Central memory CD8-positive, alpha-beta T cell (primary cell): ENCODE measurements at regions not wholly inside any gene's neighbourhood (a gene's known extent, or its start where the extent isn't known, plus 50 kb on each side); places are given as distances from the start of the nearest gene placed in this dataset.

Experiments used
- ATAC-seq: fragments of 150-1000 bp; cut with Tn5 transposase; replicated peaks from 2 replicates; pipeline ENCODE4 v1.10.0; 2022; ENCODE audit warnings: mild to moderate bottlenecking, moderate FRiP score, moderate number of reproducible peaks; ENCODE audit not compliant: poor library complexity, severe bottlenecking; ENCODE audit errors: extremely low read depth
- DNase-seq, 2 donors: peaks; one replicate each; pipeline ENCODE4 v3.0.0; 2021; ENCODE audit warnings: low spot score in 2 of 2
- H3K27ac Mint-ChIP-seq: one replicate; pipeline ENCODE4 v1.8.0; 2022; ENCODE audit warnings: low read depth, mild to moderate bottlenecking, moderate library complexity, mixed read lengths
- H3K27me3 Mint-ChIP-seq: one replicate; pipeline ENCODE4 v1.8.0; 2022; ENCODE audit warnings: mixed read lengths
- H3K36me3 Mint-ChIP-seq: one replicate; pipeline ENCODE4 v1.8.0; 2022; ENCODE audit warnings: mild to moderate bottlenecking, moderate library complexity, mixed read lengths; ENCODE audit not compliant: insufficient read depth
- H3K4me1 Mint-ChIP-seq: one replicate; pipeline ENCODE4 v1.8.0; 2022; ENCODE audit warnings: mixed read lengths
- H3K4me3 Mint-ChIP-seq: one replicate; pipeline ENCODE4 v1.8.0; 2022; ENCODE audit warnings: mild to moderate bottlenecking, moderate library complexity, mixed read lengths
- H3K9me3 Mint-ChIP-seq: one replicate; pipeline ENCODE4 v1.8.0; 2022; ENCODE audit warnings: mixed read lengths

GRCh38 chr5:15031180-15031579 lies 159.6 kb upstream of the ANKH start:
- DNase-seq: no peak
- no peaks in the 10 kb centered on the region for H3K4me1 Mint-ChIP-seq
- H3K36me3 Mint-ChIP-seq: no peaks in the 10 kb centered on the region
- H3K27me3 Mint-ChIP-seq: peaks cover 80% of the 10 kb centered on the region
- no peak overlapping the region for H3K27ac Mint-ChIP-seq
- H3K4me3 Mint-ChIP-seq: no peak overlapping the region
- no peak for ATAC-seq
- H3K9me3 Mint-ChIP-seq: no peaks in the 10 kb centered on the region

GRCh38 chr5:15027764-15028163 lies 156.2 kb upstream of the ANKH start:
- Mint-ChIP-seq H3K9me3 (no peaks in the 10 kb centered on the region), H3K4me1 (no peaks in the 10 kb centered on the region), H3K36me3 (no peaks in the 10 kb centered on the region), H3K4me3 (no peak overlapping the region), H3K27ac (no peak overlapping the region), H3K27me3 (peaks cover 87% of the 10 kb centered on the region)
- DNase-seq (no peak), ATAC-seq (no peak)

GRCh38 chr5:15026944-15027343 lies 155.4 kb upstream of the ANKH start:
- H3K36me3 Mint-ChIP-seq: no peaks in the 10 kb centered on the region
- no peaks in the 10 kb centered on the region for H3K9me3 Mint-ChIP-seq
- H3K27ac Mint-ChIP-seq: no peak overlapping the region
- H3K4me3 Mint-ChIP-seq: no peak overlapping the region
- ATAC-seq (no peak), DNase-seq (no peak)
- peaks cover 88% of the 10 kb centered on the region for H3K27me3 Mint-ChIP-seq
- H3K4me1 Mint-ChIP-seq: no peaks in the 10 kb centered on the region

GRCh38 chr5:15026011-15026893 lies 154.7 kb upstream of the ANKH start:
- Mint-ChIP-seq H3K9me3 (no peaks in the 10 kb centered on the region), H3K4me3 (no peak overlapping the region), H3K27ac (no peak overlapping the region), H3K27me3 (peaks cover 88% of the 10 kb centered on the region), H3K36me3 (peaks cover 1% of the 10 kb centered on the region), H3K4me1 (no peaks in the 10 kb centered on the region)
- DNase-seq (no peak), ATAC-seq (no peak)

- Mint-ChIP-seq H3K4me3 (no peak overlapping the region), H3K36me3 (peaks cover 1% of the 10 kb centered on the region), H3K4me1 (no peaks in the 10 kb centered on the region), H3K27ac (no peak overlapping the region), H3K9me3 (no peaks in the 10 kb centered on the region), H3K27me3 (peaks cover 86% of the 10 kb centered on the region)
- DNase-seq (no peak), ATAC-seq (no peak)
Measured at GRCh38 chr5:15023846-15024245, 152.3 kb upstream of the ANKH start.

GRCh38 chr5:15023266-15023665 lies 151.7 kb upstream of the ANKH start:
- peaks cover 80% of the 10 kb centered on the region for H3K27me3 Mint-ChIP-seq
- no peak overlapping the region for H3K4me3 Mint-ChIP-seq
- H3K4me1 Mint-ChIP-seq: no peaks in the 10 kb centered on the region
- H3K27ac Mint-ChIP-seq: no peak overlapping the region
- DNase-seq (no peak), ATAC-seq (no peak)
- H3K36me3 Mint-ChIP-seq: peaks cover 1% of the 10 kb centered on the region
- no peaks in the 10 kb centered on the region for H3K9me3 Mint-ChIP-seq

GRCh38 chr5:15021266-15022046 lies 149.9 kb upstream of the ANKH start:
- no peaks in the 10 kb centered on the region for H3K4me1 Mint-ChIP-seq
- H3K36me3 Mint-ChIP-seq: peaks cover 1% of the 10 kb centered on the region
- H3K9me3 Mint-ChIP-seq: no peaks in the 10 kb centered on the region
- H3K4me3 Mint-ChIP-seq: no peak overlapping the region
- no peak overlapping the region for H3K27ac Mint-ChIP-seq
- no peak for ATAC-seq
- peaks cover 62% of the 10 kb centered on the region for H3K27me3 Mint-ChIP-seq
- no peak for DNase-seq

- Mint-ChIP-seq H3K9me3 (no peaks in the 10 kb centered on the region), H3K27me3 (peaks cover 55% of the 10 kb centered on the region), H3K36me3 (peaks cover 1% of the 10 kb centered on the region), H3K4me1 (no peaks in the 10 kb centered on the region), H3K4me3 (no peak overlapping the region), H3K27ac (no peak overlapping the region)
- DNase-seq (no peak), ATAC-seq (no peak)
Measured at GRCh38 chr5:15020736-15021135, 149.2 kb upstream of the ANKH start.

GRCh38 chr5:15014809-15015208 lies 143.2 kb upstream of the ANKH start:
- DNase-seq: no peak

GRCh38 chr5:15013654-15014463 lies 142.3 kb upstream of the ANKH start:
- Mint-ChIP-seq H3K4me1 (no peaks in the 10 kb centered on the region), H3K4me3 (no peak overlapping the region), H3K36me3 (peaks cover 2% of the 10 kb centered on the region), H3K27ac (no peak overlapping the region), H3K27me3 (peaks cover 2% of the 10 kb centered on the region), H3K9me3 (no peaks in the 10 kb centered on the region)
- ATAC-seq (no peak), DNase-seq (no peak)

More at GRCh38 chr5:15014809-15015208, 143.2 kb upstream of the ANKH start:
- peaks cover 3% of the 10 kb centered on the region for H3K27me3 Mint-ChIP-seq
- H3K27ac Mint-ChIP-seq: no peak overlapping the region
- no peaks in the 10 kb centered on the region for H3K9me3 Mint-ChIP-seq
- ATAC-seq: no peak
- peaks cover 2% of the 10 kb centered on the region for H3K36me3 Mint-ChIP-seq
- no peaks in the 10 kb centered on the region for H3K4me1 Mint-ChIP-seq
- H3K4me3 Mint-ChIP-seq: no peak overlapping the region

- H3K27me3 Mint-ChIP-seq: peaks cover 9% of the 10 kb centered on the region
Measured at GRCh38 chr5:15012061-15012460, 140.5 kb upstream of the ANKH start.

GRCh38 chr5:15010936-15011335 lies 139.4 kb upstream of the ANKH start:
- DNase-seq (no peak), ATAC-seq (no peak)
- Mint-ChIP-seq H3K27ac (no peak overlapping the region), H3K27me3 (peaks cover 20% of the 10 kb centered on the region), H3K36me3 (peaks cover 2% of the 10 kb centered on the region), H3K9me3 (no peaks in the 10 kb centered on the region), H3K4me3 (no peak overlapping the region), H3K4me1 (no peaks in the 10 kb centered on the region)

More at GRCh38 chr5:15012061-15012460, 140.5 kb upstream of the ANKH start:
- H3K4me1 Mint-ChIP-seq: no peaks in the 10 kb centered on the region
- no peak overlapping the region for H3K4me3 Mint-ChIP-seq
- ATAC-seq (no peak), DNase-seq (no peak)
- H3K27ac Mint-ChIP-seq: no peak overlapping the region
- H3K9me3 Mint-ChIP-seq: no peaks in the 10 kb centered on the region
- peaks cover 2% of the 10 kb centered on the region for H3K36me3 Mint-ChIP-seq
